ENCODE measurements at regions not wholly inside any gene's neighbourhood (a gene's known extent, or its start where the extent isn't known, plus 50 kb on each side); places are given as distances from the start of the nearest gene placed in this dataset.

DNA sequence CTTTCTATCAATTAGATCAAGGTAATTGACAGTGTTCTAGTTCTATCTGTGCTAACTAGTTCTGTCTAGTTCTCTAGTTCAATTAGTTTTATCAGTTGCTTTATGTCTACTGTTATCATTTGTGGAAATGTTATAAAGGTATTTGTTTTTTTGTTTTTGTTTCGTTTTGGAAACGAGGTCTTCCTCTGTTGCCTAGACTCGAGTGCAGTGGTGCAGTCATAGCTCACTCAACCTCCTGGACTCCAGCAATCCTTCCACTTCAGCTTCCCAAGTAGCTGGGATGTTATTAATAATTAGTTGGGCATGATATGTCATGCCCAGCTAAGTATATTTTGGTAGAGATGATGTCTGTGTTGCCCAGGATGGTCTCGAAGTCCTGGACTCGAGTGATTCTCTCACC lies 1682.8 kb upstream of the LRRTM1 start:
- no peak for TF ChIP-seq POLR2A (IDR thresholded peaks at IDR 0.05; ENCODE audit: low read length)
- TF ChIP-seq GATA1 (IDR thresholded peaks at IDR 0.05; ENCODE audit: low read depth, low read length): no peak
